ENCODE measurements at regions not wholly inside any gene's neighbourhood (a gene's known extent, or its start where the extent isn't known, plus 50 kb on each side); places are given as distances from the start of the nearest gene placed in this dataset.

DNA sequence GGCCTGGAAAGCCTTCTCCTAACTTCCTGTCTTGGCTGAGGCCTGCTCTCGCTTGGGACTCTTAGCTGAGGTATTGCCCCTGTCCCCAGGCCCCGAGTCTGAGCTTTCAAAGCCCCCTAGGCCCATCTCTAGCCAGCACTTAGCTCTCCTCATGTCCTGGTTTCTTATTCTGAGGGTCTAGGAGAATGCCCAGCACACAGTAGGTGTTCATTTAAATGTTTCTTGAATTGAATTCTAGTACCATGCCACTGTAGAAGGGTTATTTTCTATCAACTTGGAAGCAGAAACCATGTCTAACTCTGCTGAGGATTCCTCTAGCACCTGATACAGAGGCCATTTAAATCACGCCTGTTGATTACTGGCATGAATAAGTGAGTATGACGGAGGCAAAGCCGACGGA lies 98.5 kb downstream of the VEGFA start:
- no peak for TF ChIP-seq POLR2A (IDR thresholded peaks at IDR 0.05)
- TF ChIP-seq, protein P1, sequence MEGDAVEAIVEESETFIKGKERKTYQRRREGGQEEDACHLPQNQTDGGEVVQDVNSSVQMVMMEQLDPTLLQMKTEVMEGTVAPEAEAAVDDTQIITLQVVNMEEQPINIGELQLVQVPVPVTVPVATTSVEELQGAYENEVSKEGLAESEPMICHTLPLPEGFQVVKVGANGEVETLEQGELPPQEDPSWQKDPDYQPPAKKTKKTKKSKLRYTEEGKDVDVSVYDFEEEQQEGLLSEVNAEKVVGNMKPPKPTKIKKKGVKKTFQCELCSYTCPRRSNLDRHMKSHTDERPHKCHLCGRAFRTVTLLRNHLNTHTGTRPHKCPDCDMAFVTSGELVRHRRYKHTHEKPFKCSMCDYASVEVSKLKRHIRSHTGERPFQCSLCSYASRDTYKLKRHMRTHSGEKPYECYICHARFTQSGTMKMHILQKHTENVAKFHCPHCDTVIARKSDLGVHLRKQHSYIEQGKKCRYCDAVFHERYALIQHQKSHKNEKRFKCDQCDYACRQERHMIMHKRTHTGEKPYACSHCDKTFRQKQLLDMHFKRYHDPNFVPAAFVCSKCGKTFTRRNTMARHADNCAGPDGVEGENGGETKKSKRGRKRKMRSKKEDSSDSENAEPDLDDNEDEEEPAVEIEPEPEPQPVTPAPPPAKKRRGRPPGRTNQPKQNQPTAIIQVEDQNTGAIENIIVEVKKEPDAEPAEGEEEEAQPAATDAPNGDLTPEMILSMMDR (IDR thresholded peaks at IDR 0.05) = no peak

Measured in esophagus squamous epithelium (tissue), 4 donors.